GM12864 (cell line): ENCODE measurements at regions not wholly inside any gene's neighbourhood (a gene's known extent, or its start where the extent isn't known, plus 50 kb on each side); places are given as distances from the start of the nearest gene placed in this dataset.

Experiments used
- DNase-seq: peaks from one replicate; pipeline ENCODE4 v3.0.0-alpha.2; 2011; ENCODE audit warnings: low read depth
- H3K4me3 ChIP-seq: 2 replicates; pipeline ENCODE4 v1.5.1; 2011; ENCODE audit warnings: mild to moderate bottlenecking, low read depth, low read length, control low read depth
- CTCF ChIP-seq: IDR thresholded peaks from 2 replicates; pipeline ENCODE4 v1.5.1; 2011; ENCODE audit warnings: low read depth, mild to moderate bottlenecking, moderate library complexity, low read length, control low read depth, inconsistent platforms; ENCODE audit errors: missing control alignments

GRCh38 chr18:41096504-41096903 is 858.5 kb upstream of the PIK3C3 start:
- DNase-seq: no peak

GRCh38 chr18:41077076-41077475 is 878.0 kb upstream of the PIK3C3 start:
- no peak overlapping the region for H3K4me3 ChIP-seq
- TF ChIP-seq CTCF: no peak
- DNase-seq: no peak

More at GRCh38 chr18:41096504-41096903, 858.5 kb upstream of the PIK3C3 start:
- no peak for TF ChIP-seq CTCF
- no peak overlapping the region for H3K4me3 ChIP-seq

GRCh38 chr18:41075212-41075611 is 879.8 kb upstream of the PIK3C3 start:
- DNase-seq: no peak
- no peak overlapping the region for H3K4me3 ChIP-seq
- TF ChIP-seq CTCF: no peak

GRCh38 chr18:41073372-41073954 is 881.6 kb upstream of the PIK3C3 start:
- no peak for TF ChIP-seq CTCF
- DNase-seq: no peak
- H3K4me3 ChIP-seq: no peak overlapping the region

GRCh38 chr18:41072946-41073345 is 882.1 kb upstream of the PIK3C3 start:
- TF ChIP-seq CTCF: no peak
- no peak overlapping the region for H3K4me3 ChIP-seq
- no peak for DNase-seq

- no peak for TF ChIP-seq CTCF
- H3K4me3 ChIP-seq: no peak overlapping the region
- no peak for DNase-seq
Observed at GRCh38 chr18:41071826-41072225, 883.2 kb upstream of the PIK3C3 start.

- no peak for DNase-seq
- no peak overlapping the region for H3K4me3 ChIP-seq
- no peak for TF ChIP-seq CTCF
Observed at GRCh38 chr18:41069167-41069566, 885.9 kb upstream of the PIK3C3 start.
